Neural progenitor cell (in vitro differentiated cells): ENCODE measurements at regions not wholly inside any gene's neighbourhood (a gene's known extent, or its start where the extent isn't known, plus 50 kb on each side); places are given as distances from the start of the nearest gene placed in this dataset.

Source experiments
- CTCF ChIP-seq: fragments of 200-600 bp; sonication (generic); IDR thresholded peaks from 2 replicates; pipeline ENCODE4 v1.5.1; 2017; ENCODE audit warnings: antibody characterized with exemption, mild to moderate bottlenecking
- EZH2 ChIP-seq: fragments of 200-600 bp; sonication (generic); IDR thresholded peaks from 2 replicates; pipeline ENCODE4 v1.6.1; 2017; ENCODE audit warnings: antibody characterized with exemption, mild to moderate bottlenecking, moderate library complexity

GRCh38 chr12:13891902-13892301 is 89.5 kb downstream of the GRIN2B start:
- TF ChIP-seq CTCF (no peak), EZH2 (no peak)
